ENCODE measurements at regions not wholly inside any gene's neighbourhood (a gene's known extent, or its start where the extent isn't known, plus 50 kb on each side); places are given as distances from the start of the nearest gene placed in this dataset.

- H3K27me3 ChIP-seq (ENCODE audit: control insufficient read depth, low read length) = peaks cover 19% of the 10 kb centered on the region
- no peaks in the 10 kb centered on the region for H3K9me3 ChIP-seq (ENCODE audit: control insufficient read depth, insufficient read depth, low read length)
- H4K20me1 ChIP-seq (ENCODE audit: control insufficient read depth, insufficient read depth, low read depth, low read length) = no peaks in the 10 kb centered on the region
- no peaks in the 10 kb centered on the region for H3K9me2 ChIP-seq (replicated peaks; ENCODE audit: control insufficient read depth, low read length)
- no peak overlapping the region for H3K4me3 ChIP-seq (ENCODE audit: low read length)
- no peak overlapping the region for H3K4me2 ChIP-seq (ENCODE audit: low read length)
- H3F3A ChIP-seq (ENCODE audit: control insufficient read depth, insufficient read depth) = no peaks in the 10 kb centered on the region
- TF ChIP-seq, protein P1, sequence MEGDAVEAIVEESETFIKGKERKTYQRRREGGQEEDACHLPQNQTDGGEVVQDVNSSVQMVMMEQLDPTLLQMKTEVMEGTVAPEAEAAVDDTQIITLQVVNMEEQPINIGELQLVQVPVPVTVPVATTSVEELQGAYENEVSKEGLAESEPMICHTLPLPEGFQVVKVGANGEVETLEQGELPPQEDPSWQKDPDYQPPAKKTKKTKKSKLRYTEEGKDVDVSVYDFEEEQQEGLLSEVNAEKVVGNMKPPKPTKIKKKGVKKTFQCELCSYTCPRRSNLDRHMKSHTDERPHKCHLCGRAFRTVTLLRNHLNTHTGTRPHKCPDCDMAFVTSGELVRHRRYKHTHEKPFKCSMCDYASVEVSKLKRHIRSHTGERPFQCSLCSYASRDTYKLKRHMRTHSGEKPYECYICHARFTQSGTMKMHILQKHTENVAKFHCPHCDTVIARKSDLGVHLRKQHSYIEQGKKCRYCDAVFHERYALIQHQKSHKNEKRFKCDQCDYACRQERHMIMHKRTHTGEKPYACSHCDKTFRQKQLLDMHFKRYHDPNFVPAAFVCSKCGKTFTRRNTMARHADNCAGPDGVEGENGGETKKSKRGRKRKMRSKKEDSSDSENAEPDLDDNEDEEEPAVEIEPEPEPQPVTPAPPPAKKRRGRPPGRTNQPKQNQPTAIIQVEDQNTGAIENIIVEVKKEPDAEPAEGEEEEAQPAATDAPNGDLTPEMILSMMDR (IDR thresholded peaks at IDR 0.05; ENCODE audit: low read depth, low read length, poor library complexity, severe bottlenecking) = no peak
- TF ChIP-seq EZH2phosphoT487 (IDR thresholded peaks at IDR 0.05; ENCODE audit: borderline replicate concordance, low read length) = no peak
- H3K4me1 ChIP-seq (ENCODE audit: control insufficient read depth, low read length) = peaks cover 8% of the 10 kb centered on the region; the same call in 1 of the 2 replicates
- H3K27ac ChIP-seq (ENCODE audit: low read depth, low read length) = no peak overlapping the region
- H3K79me2 ChIP-seq (ENCODE audit: control insufficient read depth, low read length) = no peaks in the 10 kb centered on the region
- no peaks in the 10 kb centered on the region for H3K36me3 ChIP-seq (ENCODE audit: control insufficient read depth, low read length)
Measured at GRCh38 chr17:77690271-77691161, 268.0 kb upstream of the TNRC6C start.

DNA sequence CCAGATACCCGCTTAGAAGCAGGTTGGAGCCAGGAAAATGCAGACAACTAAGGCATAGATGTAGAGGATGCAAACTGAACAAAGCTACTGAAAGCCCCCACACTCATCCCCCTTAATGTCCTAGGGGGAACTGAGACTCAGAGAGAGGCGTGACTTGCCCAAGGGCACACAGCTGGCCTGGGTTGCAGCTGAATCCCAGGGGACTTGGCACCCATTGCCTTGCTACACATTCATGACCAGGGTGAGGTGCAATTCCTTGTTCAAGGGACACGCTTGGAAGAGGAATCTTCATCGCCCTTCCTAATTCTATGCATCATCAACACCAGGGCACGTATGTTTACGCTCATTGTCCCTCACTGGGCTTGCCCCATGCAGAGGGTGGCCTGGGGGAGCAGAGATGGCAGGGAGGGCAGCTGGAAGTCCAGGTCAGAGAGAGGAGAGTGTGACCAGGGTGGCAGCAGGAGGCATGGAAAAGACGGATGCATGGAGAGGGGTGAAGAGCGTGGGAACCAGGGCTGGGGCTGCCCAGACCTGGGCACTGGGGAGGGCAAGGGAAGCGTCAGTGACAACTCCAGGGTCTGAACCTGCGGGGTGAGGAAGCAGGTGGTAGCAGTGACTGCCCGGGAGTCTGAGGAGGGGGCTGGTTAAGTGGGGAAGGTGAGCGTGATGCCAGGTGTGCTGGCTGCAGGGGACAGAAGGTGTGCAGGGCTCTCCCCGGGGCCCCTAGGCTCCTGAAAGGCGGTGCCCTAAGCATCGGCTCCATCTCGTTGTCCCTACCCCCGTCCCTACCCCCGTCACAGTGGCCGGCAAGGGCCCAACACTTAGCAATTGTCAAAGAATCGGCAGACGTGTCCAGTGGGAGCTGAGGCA is 267.1 kb upstream of the TNRC6C start:
- no peak for TF ChIP-seq EZH2phosphoT487 (IDR thresholded peaks at IDR 0.05; ENCODE audit: borderline replicate concordance, low read length)
- TF ChIP-seq, protein P1 (IDR thresholded peaks at IDR 0.05; ENCODE audit: low read depth, low read length, poor library complexity, severe bottlenecking) = no peak

DNA sequence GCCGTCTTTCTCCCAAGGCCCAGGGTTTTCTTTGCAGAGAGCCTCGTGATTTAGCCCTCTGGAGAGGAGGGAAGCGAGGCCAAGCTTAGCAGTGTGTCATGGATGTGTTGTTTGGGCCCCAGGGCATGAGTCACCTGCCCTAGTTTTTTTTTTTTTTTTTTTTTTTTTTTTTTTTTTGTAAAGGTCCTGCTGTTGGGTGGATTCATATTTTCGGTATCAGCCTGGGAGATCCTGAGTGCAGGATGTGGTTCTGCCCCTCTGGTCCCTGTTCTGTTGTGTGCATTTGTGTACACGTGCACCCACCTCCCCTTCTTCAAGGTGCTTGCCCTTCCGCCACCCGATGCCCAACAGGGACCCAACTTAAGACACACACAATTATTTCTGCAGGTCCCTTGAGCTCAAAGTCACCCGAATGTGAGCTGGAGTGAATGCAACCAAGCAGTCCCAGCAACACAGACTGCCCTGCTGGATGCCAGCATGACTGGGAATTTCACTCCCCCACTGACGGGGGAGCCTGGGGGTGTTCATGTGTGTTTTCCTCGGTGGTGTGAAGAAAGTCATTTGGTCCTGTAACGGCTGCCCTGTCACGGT is 265.8 kb upstream of the TNRC6C start:
- Histone ChIP-seq H3K27ac (ENCODE audit: low read depth, low read length) (no peak overlapping the region), H3K79me2 (ENCODE audit: control insufficient read depth, low read length) (no peaks in the 10 kb centered on the region), H3K4me2 (ENCODE audit: low read length) (no peak overlapping the region), H3K9me2 (replicated peaks; ENCODE audit: control insufficient read depth, low read length) (no peaks in the 10 kb centered on the region), H3K9me3 (ENCODE audit: control insufficient read depth, insufficient read depth, low read length) (no peaks in the 10 kb centered on the region), H3F3A (ENCODE audit: control insufficient read depth, insufficient read depth) (no peaks in the 10 kb centered on the region), H3K27me3 (ENCODE audit: control insufficient read depth, low read length) (peaks cover 17% of the 10 kb centered on the region), H3K4me1 (ENCODE audit: control insufficient read depth, low read length) (peaks cover 8% of the 10 kb centered on the region; the same call in 1 of the 2 replicates), H3K4me3 (ENCODE audit: low read length) (no peak overlapping the region), H3K36me3 (ENCODE audit: control insufficient read depth, low read length) (no peaks in the 10 kb centered on the region), H4K20me1 (ENCODE audit: control insufficient read depth, insufficient read depth, low read depth, low read length) (no peaks in the 10 kb centered on the region)
- TF ChIP-seq, protein P1 (IDR thresholded peaks at IDR 0.05; ENCODE audit: low read depth, low read length, poor library complexity, severe bottlenecking) = no peak
- no peak for TF ChIP-seq EZH2phosphoT487 (IDR thresholded peaks at IDR 0.05; ENCODE audit: borderline replicate concordance, low read length)

More for the DNA sequence above, 267.1 kb upstream of the TNRC6C start:
- Histone ChIP-seq H3K36me3 (ENCODE audit: control insufficient read depth, low read length) (no peaks in the 10 kb centered on the region), H3K4me2 (ENCODE audit: low read length) (no peak overlapping the region), H3K79me2 (ENCODE audit: control insufficient read depth, low read length) (no peaks in the 10 kb centered on the region), H3K9me2 (replicated peaks; ENCODE audit: control insufficient read depth, low read length) (no peaks in the 10 kb centered on the region), H3K9me3 (ENCODE audit: control insufficient read depth, insufficient read depth, low read length) (no peaks in the 10 kb centered on the region), H3K27ac (ENCODE audit: low read depth, low read length) (no peak overlapping the region), H3K4me3 (ENCODE audit: low read length) (no peak overlapping the region), H3K4me1 (ENCODE audit: control insufficient read depth, low read length) (peaks cover 8% of the 10 kb centered on the region; the same call in 1 of the 2 replicates), H4K20me1 (ENCODE audit: control insufficient read depth, insufficient read depth, low read depth, low read length) (no peaks in the 10 kb centered on the region), H3K27me3 (ENCODE audit: control insufficient read depth, low read length) (peaks cover 17% of the 10 kb centered on the region), H3F3A (ENCODE audit: control insufficient read depth, insufficient read depth) (no peaks in the 10 kb centered on the region)
